Kasumi-1 (cell line): ENCODE measurements at regions not wholly inside any gene's neighbourhood (a gene's known extent, or its start where the extent isn't known, plus 50 kb on each side); places are given as distances from the start of the nearest gene placed in this dataset.

Source experiments
- DNase-seq, 2 experiments: peaks; one replicate each; lab custom pipeline; 2025; lab: John Stamatoyannopoulos, UW

DNA sequence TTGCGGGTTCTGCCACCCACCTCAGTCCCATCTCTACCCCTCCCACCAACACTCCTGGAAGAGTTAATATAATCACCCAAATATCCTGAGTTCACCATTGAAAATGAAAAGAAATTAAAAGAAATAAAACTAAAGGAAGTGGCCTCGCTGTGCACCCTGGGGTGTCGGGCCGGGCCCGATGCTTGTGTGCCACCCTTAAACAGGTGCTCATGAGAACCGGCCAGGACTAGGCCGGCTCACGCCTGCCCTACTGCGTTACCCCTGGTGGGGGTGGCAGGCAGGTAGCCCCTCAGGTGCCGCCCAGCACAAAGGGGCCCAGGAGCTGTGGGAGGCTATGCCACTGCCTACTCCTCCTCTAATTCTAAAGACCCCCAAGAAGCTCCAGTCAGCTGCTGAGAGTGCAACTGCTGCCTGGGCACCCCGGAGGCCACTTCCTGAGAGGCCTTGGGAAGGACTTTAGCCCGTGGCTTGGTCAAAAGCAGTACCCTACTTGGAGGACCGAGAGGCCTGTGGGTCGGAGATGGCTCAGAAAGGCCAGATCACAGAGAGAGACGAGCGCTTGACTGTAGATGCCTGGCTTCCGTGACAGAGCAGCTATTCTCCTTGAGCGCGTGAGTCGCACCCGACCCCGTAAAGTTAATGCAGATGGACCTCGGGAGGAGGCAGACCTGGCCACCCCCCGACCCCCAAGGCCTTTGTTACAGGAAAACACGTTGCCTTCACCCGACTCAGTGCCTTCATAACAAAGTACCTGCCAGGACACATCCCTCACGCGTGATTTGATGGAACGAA is 51.0 kb upstream of the PPP2R2D start:
- DNase-seq: no peak

- DNase-seq: no peak
Observed at GRCh38 chr10:131850383-131850870, 50.4 kb upstream of the PPP2R2D start.
